CD4-positive, alpha-beta memory T cell (primary cell): ENCODE measurements at regions not wholly inside any gene's neighbourhood (a gene's known extent, or its start where the extent isn't known, plus 50 kb on each side); places are given as distances from the start of the nearest gene placed in this dataset.
"Not testable (repeated sequence)": the region's sequence is repeated elsewhere in the genome, so short reads cannot be mapped to it uniquely, and the experiment has no call there.

Source experiments
- CTCF ChIA-PET: fragments of 350-600 bp; sonication (Branson Sonifier 250); formaldehyde crosslinking; loops from one replicate; lab custom pipeline; 2021; ENCODE audit warnings: inconsistent platforms; ENCODE audit not compliant: partially characterized antibody; lab: Charles Lee
- POLR2A ChIA-PET: fragments of 350-600 bp; sonication (Branson Sonifier 250); formaldehyde crosslinking; loops from one replicate; lab custom pipeline; 2021; ENCODE audit not compliant: partially characterized antibody; lab: Charles Lee
- DNase-seq, 5 donors: peaks; one replicate each; pipeline versions ENCODE4 v3.0.0 to v3.0.0-alpha.2; 2020 to 2022; ENCODE audit warnings: mixed read lengths in 1 of 5
- H3K27ac ChIP-seq: one replicate; pipeline ENCODE4 v1.7.0; 2013; ENCODE audit warnings: low read depth, low read length
- H3K27me3 ChIP-seq: 2 replicates; pipeline ENCODE4 v1.7.0; 2013; ENCODE audit warnings: mild to moderate bottlenecking, low read length, moderate library complexity; ENCODE audit not compliant: insufficient read depth
- H3K36me3 ChIP-seq: 2 replicates; pipeline ENCODE4 v1.7.0; 2013; ENCODE audit warnings: mild to moderate bottlenecking, low read length, moderate library complexity; ENCODE audit not compliant: insufficient read depth
- H3K4me1 ChIP-seq: 2 replicates; pipeline ENCODE4 v1.7.0; 2013; ENCODE audit warnings: mild to moderate bottlenecking, low read length, moderate library complexity; ENCODE audit not compliant: insufficient read depth
- H3K4me3 ChIP-seq, 2 donors: one replicate each; pipeline ENCODE4 v1.7.0; 2013; ENCODE audit warnings: low read length in 2 of 2, mild to moderate bottlenecking in 1 of 2
- H3K9me3 ChIP-seq, 2 donors: one replicate each; pipeline ENCODE4 v1.7.0; 2013; ENCODE audit warnings: low read length in 2 of 2, control low read depth in 1 of 2; ENCODE audit not compliant: control insufficient read depth in 1 of 2
- H3K27ac Mint-ChIP-seq, 7 donors: one replicate each; pipeline ENCODE4 v1.8.0; 2020 to 2021; ENCODE audit warnings: mixed read lengths in 7 of 7, mild to moderate bottlenecking in 6 of 7, inconsistent platforms in 3 of 7, moderate library complexity in 3 of 7
- H3K27me3 Mint-ChIP-seq, 2 donors: one replicate each; pipeline ENCODE4 v1.8.0; 2020 to 2021; ENCODE audit warnings: mixed read lengths in 2 of 2
- H3K36me3 Mint-ChIP-seq, 2 donors: one replicate each; pipeline ENCODE4 v1.8.0; 2020 to 2021; ENCODE audit warnings: mixed read lengths in 2 of 2, inconsistent platforms in 1 of 2, mild to moderate bottlenecking in 1 of 2
- H3K4me1 Mint-ChIP-seq, 4 donors: one replicate each; pipeline ENCODE4 v1.8.0; 2020 to 2021; ENCODE audit warnings: mixed read lengths in 4 of 4, mild to moderate bottlenecking in 1 of 4
- H3K4me3 Mint-ChIP-seq, 8 donors: one replicate each; pipeline ENCODE4 v1.8.0; 2020 to 2021; ENCODE audit warnings: mixed read lengths in 8 of 8, mild to moderate bottlenecking in 7 of 8, moderate library complexity in 6 of 8, inconsistent platforms in 3 of 8
- H3K9me3 Mint-ChIP-seq, 8 donors: one replicate each; pipeline ENCODE4 v1.8.0; 2020 to 2021; ENCODE audit warnings: mixed read lengths in 8 of 8, mild to moderate bottlenecking in 5 of 8, inconsistent platforms in 3 of 8, moderate library complexity in 1 of 8
- intact Hi-C: fragments of 100-400 bp; cut with micrococcal nuclease; formaldehyde crosslinking; loops from one replicate; pipeline ENCODE4 v1.15.1; 2023

DNA sequence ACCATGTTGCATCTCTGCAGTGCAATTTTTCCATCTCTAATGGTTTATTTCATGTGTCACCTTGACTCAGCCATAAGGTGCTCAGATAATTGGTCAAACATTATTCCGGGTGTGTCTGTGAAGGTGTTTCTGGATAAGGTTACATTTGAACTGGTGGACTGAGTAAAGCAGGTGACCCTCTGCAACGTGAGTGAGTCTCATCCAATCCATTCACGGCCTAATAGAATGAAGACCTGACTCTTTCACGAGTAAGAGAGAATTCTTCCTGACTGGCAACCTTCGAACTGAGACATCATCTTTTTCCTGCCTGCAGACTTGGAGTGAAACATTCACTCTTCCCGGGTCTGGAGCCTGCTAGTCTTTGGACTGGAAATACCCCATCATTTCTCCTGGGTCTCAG lies 77.1 kb upstream of the SLC22A23 start:
- no peak overlapping the region for H3K27ac ChIP-seq
- Mint-ChIP-seq H3K4me3 (no peak overlapping the region), H3K4me1 (no peaks in the 10 kb centered on the region), H3K27ac (no peak overlapping the region), H3K9me3 (no peaks in the 10 kb centered on the region), H3K36me3 (no peaks in the 10 kb centered on the region), H3K27me3 (peaks cover 7 to 12% of the 10 kb centered on the region in 2 donors)
- H3K27me3 ChIP-seq: no peaks in the 10 kb centered on the region
- no peaks in the 10 kb centered on the region for H3K36me3 ChIP-seq
- POLR2A ChIA-PET: no interaction called here
- no peaks in the 10 kb centered on the region for H3K4me1 ChIP-seq
- intact Hi-C loops: no loop called here
- no peak overlapping the region for H3K4me3 ChIP-seq
- no peak for DNase-seq
- no peaks in the 10 kb centered on the region for H3K9me3 ChIP-seq
- CTCF ChIA-PET: no interaction called here

DNA sequence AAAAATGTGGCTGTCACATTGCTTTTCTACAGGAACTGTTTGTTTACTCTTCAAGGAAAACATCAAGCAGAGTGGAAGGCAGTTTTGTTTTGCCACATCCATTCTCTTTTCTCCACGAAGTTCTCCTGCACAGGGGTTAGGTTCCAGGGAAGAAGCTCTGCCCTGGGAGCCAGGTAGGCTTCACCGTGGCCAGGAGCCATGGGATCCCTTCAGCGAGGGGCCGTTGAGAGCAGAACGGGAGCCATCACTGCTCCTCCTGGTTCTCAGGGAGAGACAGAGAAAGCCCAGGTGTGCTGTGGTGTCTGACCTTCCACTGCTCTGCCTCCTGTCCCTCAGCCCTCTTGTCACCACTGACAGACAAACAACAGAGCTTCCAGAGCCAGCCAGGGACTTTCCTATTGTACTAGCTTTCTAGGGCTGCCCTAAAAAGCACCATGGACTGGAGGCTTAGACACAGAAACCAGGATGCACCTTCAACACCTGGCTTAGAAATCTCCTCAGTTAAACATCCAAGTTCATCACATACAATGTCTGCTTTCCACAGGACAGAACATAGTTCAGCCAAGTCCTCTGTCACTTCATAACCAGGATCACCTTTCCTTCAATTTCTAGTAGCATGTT lies 75.6 kb upstream of the SLC22A23 start:
- H3K4me3 ChIP-seq: no peak overlapping the region
- H3K9me3 Mint-ChIP-seq: no peaks in the 10 kb centered on the region
- H3K4me3 Mint-ChIP-seq: no peak overlapping the region
- no peaks in the 10 kb centered on the region for H3K4me1 Mint-ChIP-seq
- no peaks in the 10 kb centered on the region for H3K4me1 ChIP-seq
- no peaks in the 10 kb centered on the region for H3K27me3 ChIP-seq
- H3K27ac ChIP-seq: no peak overlapping the region
- peaks cover 5% of the 10 kb centered on the region in 2 donors for H3K27me3 Mint-ChIP-seq
- DNase-seq: no peak
- ChIA-PET POLR2A (no interaction called here), CTCF (interaction anchor here (0.6 kb wide), 1 partner anchor 74 kb away, joined by 3 read pairs; no protein-coding TSS in a partner anchor)
- H3K36me3 Mint-ChIP-seq: no peaks in the 10 kb centered on the region
- H3K36me3 ChIP-seq: no peaks in the 10 kb centered on the region
- intact Hi-C loops: no loop called here
- H3K27ac Mint-ChIP-seq: no peak overlapping the region
- H3K9me3 ChIP-seq: no peaks in the 10 kb centered on the region

DNA sequence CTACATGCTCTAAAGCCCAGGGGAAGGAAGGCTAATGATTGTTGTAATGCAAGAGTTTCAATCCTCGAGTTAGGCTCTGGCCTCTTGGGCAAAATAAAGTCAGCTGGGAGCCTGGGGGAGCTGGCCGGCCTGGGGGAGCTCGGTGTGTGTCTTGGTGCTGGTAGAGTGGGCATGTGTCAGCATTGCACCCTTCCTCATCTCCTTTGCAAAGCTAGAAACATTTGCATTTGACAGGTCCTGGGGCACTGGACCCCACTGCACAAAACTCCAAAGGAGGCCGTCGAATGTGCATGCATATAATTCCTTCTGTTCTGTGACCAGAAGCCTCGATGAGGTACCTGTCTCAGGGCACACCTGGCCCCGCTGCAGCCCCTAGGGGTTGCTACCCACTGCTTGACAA lies 74.6 kb upstream of the SLC22A23 start:
- no peak for DNase-seq
- H3K9me3 ChIP-seq: no peaks in the 10 kb centered on the region
- Mint-ChIP-seq H3K4me1 (no peaks in the 10 kb centered on the region), H3K9me3 (no peaks in the 10 kb centered on the region), H3K36me3 (no peaks in the 10 kb centered on the region), H3K4me3 (no peak overlapping the region), H3K27me3 (peaks cover 5 to 8% of the 10 kb centered on the region in 2 donors), H3K27ac (no peak overlapping the region)
- CTCF ChIA-PET: no interaction called here
- no peak overlapping the region for H3K4me3 ChIP-seq
- H3K4me1 ChIP-seq: no peaks in the 10 kb centered on the region
- intact Hi-C loops: no loop called here
- POLR2A ChIA-PET: no interaction called here
- H3K27ac ChIP-seq: no peak overlapping the region
- no peaks in the 10 kb centered on the region for H3K36me3 ChIP-seq
- no peaks in the 10 kb centered on the region for H3K27me3 ChIP-seq

DNA sequence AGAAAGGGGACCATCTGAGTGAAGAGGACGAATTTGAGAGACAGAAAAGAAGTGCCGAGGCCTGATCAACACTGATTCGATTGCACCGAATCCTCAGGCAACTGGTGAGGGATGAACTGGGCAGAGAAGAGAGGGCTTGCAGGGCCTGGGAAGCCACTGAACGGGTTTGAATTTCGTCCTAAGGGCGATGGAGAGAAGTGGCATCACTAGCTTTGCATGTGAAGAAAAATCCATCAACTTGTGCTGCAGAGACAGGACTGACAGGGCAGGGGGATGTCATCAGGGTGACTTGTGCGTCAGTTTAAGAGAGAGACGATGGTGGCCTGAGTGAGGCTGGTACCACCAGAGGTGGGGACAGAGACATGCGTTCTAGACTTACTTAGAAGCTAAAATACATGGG lies 73.7 kb upstream of the SLC22A23 start:
- Histone ChIP-seq H3K4me1 (no peaks in the 10 kb centered on the region), H3K27me3 (no peaks in the 10 kb centered on the region), H3K4me3 (no peak overlapping the region), H3K27ac (no peak overlapping the region), H3K9me3 (no peaks in the 10 kb centered on the region), H3K36me3 (no peaks in the 10 kb centered on the region)
- no peaks in the 10 kb centered on the region for H3K4me1 Mint-ChIP-seq
- DNase-seq: no peak
- intact Hi-C loops: no loop called here
- H3K36me3 Mint-ChIP-seq: no peaks in the 10 kb centered on the region
- no peaks in the 10 kb centered on the region for H3K9me3 Mint-ChIP-seq
- no peak overlapping the region for H3K4me3 Mint-ChIP-seq
- H3K27ac Mint-ChIP-seq: no peak overlapping the region
- POLR2A ChIA-PET: no interaction called here
- H3K27me3 Mint-ChIP-seq: peaks cover 3 to 8% of the 10 kb centered on the region in 2 donors
- CTCF ChIA-PET: no interaction called here

DNA sequence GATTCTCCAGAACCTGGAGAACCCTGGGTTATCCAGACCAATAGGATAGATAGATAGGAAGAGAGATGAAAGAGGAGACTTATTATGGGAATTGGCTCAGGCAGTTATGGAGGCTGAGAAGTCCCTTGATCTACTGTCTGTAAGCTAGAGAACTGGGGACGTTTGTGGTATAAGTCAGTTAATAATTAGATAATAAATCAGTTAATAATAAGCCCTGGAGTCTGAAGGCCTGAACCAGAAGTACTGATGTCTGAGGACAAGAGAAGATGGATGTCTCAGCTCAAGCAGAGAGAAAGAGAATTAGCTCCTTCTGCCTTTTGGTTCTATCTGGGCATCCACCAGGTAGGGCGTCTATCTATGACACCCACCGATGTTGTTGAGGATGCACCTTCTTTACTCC lies 72.9 kb upstream of the SLC22A23 start:
- H3K27ac ChIP-seq: no peak overlapping the region
- POLR2A ChIA-PET: no interaction called here
- Mint-ChIP-seq H3K4me3 (no peak overlapping the region), H3K4me1 (no peaks in the 10 kb centered on the region), H3K36me3 (no peaks in the 10 kb centered on the region), H3K9me3 (no peaks in the 10 kb centered on the region), H3K27me3 (peaks cover 3 to 8% of the 10 kb centered on the region in 2 donors), H3K27ac (no peak overlapping the region)
- no peaks in the 10 kb centered on the region for H3K4me1 ChIP-seq
- H3K36me3 ChIP-seq: no peaks in the 10 kb centered on the region
- CTCF ChIA-PET: no interaction called here
- H3K27me3 ChIP-seq: no peaks in the 10 kb centered on the region
- H3K4me3 ChIP-seq: no peak overlapping the region
- H3K9me3 ChIP-seq: no peaks in the 10 kb centered on the region
- intact Hi-C loops: no loop called here
- DNase-seq: no peak

DNA sequence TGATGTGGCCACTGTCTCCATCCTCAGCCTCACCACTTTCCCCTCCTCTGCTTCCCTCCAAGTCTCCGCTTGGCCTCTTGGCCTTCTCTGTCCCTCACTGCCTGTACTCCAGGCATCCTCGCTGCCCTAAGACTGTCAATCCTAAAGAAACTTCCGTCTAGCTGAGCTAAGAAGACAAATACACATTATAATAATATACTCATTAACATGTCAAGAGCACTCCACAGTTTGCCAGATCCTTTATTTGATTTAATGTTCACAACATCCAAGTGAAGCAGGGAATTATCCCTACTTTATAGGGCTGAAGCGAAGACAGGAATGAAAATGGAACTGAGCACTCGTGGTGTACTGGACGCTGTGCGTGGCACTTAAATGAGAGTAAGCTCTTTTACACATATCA lies 72.4 kb upstream of the SLC22A23 start:
- H3K36me3 Mint-ChIP-seq: no peaks in the 10 kb centered on the region

DNA sequence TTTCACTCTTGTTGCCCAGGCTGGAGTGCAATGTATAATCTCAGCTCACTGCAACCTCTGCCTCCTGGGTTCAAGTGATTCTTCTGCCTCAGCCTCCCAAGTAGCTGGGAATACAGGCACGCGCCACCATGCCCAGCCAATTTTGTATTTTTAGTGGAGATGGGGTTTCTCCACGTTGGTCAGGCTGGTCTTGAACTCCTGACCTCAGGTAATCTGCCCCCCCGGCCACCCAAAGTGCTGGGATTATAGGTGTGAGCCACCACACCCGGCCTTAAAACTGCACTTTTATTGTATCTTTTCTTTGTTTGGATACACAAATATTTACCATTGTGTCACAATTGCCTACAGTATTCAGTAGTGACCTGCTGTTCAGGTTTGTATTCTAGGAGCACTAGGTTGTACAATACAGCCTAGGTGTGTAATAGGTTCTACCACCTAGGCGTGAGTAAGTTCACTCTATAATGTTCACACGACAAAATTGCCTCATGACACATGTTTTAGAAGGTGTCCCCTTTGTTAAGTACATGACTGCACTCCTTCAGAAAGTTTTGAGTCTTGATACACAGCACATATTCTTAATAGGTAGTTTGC lies 71.3 kb upstream of the SLC22A23 start:
- DNase-seq, intact Hi-C loops, CTCF ChIA-PET, H3K4me3 ChIP-seq, H3K4me3 Mint-ChIP-seq, H3K4me1 Mint-ChIP-seq, H3K27me3 ChIP-seq, H3K36me3 Mint-ChIP-seq, H3K9me3 ChIP-seq, H3K36me3 ChIP-seq, POLR2A ChIA-PET, H3K27ac Mint-ChIP-seq, H3K27ac ChIP-seq, H3K9me3 Mint-ChIP-seq, H3K4me1 ChIP-seq: not testable (repeated sequence)
- H3K27me3 Mint-ChIP-seq: peaks cover 6 to 18% of the 10 kb centered on the region in 2 donors

More for the DNA sequence above, 72.4 kb upstream of the SLC22A23 start:
- DNase-seq: no peak
- Histone ChIP-seq H3K27me3 (no peaks in the 10 kb centered on the region), H3K36me3 (no peaks in the 10 kb centered on the region), H3K4me3 (no peak overlapping the region), H3K4me1 (no peaks in the 10 kb centered on the region), H3K9me3 (no peaks in the 10 kb centered on the region), H3K27ac (no peak overlapping the region)
- no peaks in the 10 kb centered on the region for H3K4me1 Mint-ChIP-seq
- no peaks in the 10 kb centered on the region for H3K9me3 Mint-ChIP-seq
- CTCF ChIA-PET: no interaction called here
- no peak overlapping the region for H3K27ac Mint-ChIP-seq
- POLR2A ChIA-PET: no interaction called here
- H3K27me3 Mint-ChIP-seq: peaks cover 3 to 13% of the 10 kb centered on the region in 2 donors
- H3K4me3 Mint-ChIP-seq: no peak overlapping the region
- intact Hi-C loops: no loop called here
